HepG2 (cell line): ENCODE measurements at regions not wholly inside any gene's neighbourhood (a gene's known extent, or its start where the extent isn't known, plus 50 kb on each side); places are given as distances from the start of the nearest gene placed in this dataset.

Source experiments
- ATAC-seq: fragments of 200-7000 bp; cut with Tn5 transposase; 3 replicates; pipeline ENCODE4 v1.9.1; 2020; ENCODE audit warnings: mild to moderate bottlenecking, moderate library complexity
- BruUV-seq: library from RNA; stranded (reverse); fragments of 400-500 nt; replicated peaks from 2 replicates; lab custom pipeline; 2021; lab: Mats Ljungman, UMichigan
- CTCF ChIA-PET: fragments of 300-600 bp; formaldehyde crosslinking; extraction: SDS; loops from one replicate; lab custom pipeline; 2021; ENCODE audit warnings: low total read pairs, inconsistent platforms, low intra/inter-chr PET ratio; lab: Yijun Ruan, JAX
- POLR2A ChIA-PET: fragments of 350-600 bp; sonication (Branson Sonifier 250); formaldehyde crosslinking; loops from one replicate; lab custom pipeline; 2020; ENCODE audit warnings: antibody characterized with exemption, inconsistent platforms; lab: Yijun Ruan, JAX
- DNase-seq: peaks from one replicate; pipeline ENCODE4 v3.0.0-alpha.2; 2015; ENCODE audit warnings: low spot score
- FAIRE-seq: peaks from 3 replicates; lab custom pipeline; 2011; peaks lifted over from hg19 to GRCh38; lab: Jason Lieb, UNC
- H2AFZ ChIP-seq: one replicate; pipeline ENCODE4 v1.6.1; 2011; ENCODE audit warnings: low read length, inconsistent platforms
- H3K27ac ChIP-seq: fragments of 300-600 bp; 3 replicates; pipeline ENCODE4 v1.8.0; 2011; ENCODE audit warnings: mixed run types, mild to moderate bottlenecking, mixed read lengths, low read length, inconsistent platforms; ENCODE audit not compliant: insufficient read depth; ENCODE audit errors: extremely low read length
- H3K27me3 ChIP-seq, 2 experiments: fragments of 200-600 bp in 1 of 2; 2 replicates in 1 of 2; 3 replicates in 1 of 2; pipeline versions ENCODE4 v1.6.0 to v1.8.0; 2011; ENCODE audit warnings: low read length in 2 of 2, mild to moderate bottlenecking in 2 of 2, moderate library complexity in 2 of 2, inconsistent platforms in 1 of 2; ENCODE audit not compliant: insufficient read depth in 2 of 2, control insufficient read depth in 1 of 2
- H3K36me3 ChIP-seq, 2 experiments: fragments of 200-600 bp in 1 of 2; replicated peaks in 1 of 2; 2 replicates in 1 of 2; 3 replicates in 1 of 2; pipeline versions ENCODE4 v1.5.1 to v1.8.0; 2011; ENCODE audit warnings: low read length in 2 of 2, inconsistent platforms in 1 of 2; ENCODE audit not compliant: insufficient read depth in 2 of 2, control insufficient read depth in 1 of 2
- H3K4me1 ChIP-seq: 2 replicates; pipeline ENCODE4 v1.5.1; 2012; ENCODE audit warnings: low read length, inconsistent platforms; ENCODE audit not compliant: insufficient read depth
- H3K4me2 ChIP-seq: 2 replicates; pipeline ENCODE4 v1.6.0; 2011; ENCODE audit warnings: low read depth, low read length, inconsistent platforms
- H3K4me3 ChIP-seq, 3 experiments: fragments of 200-600 bp in 1 of 3; sonication (generic), shearing (Covaris generic) in 1 of 3; replicated peaks in 1 of 3; 2 replicates each; pipeline ENCODE4 v1.5.1; 2011 to 2016; ENCODE audit warnings: low read length in 3 of 3, inconsistent platforms in 2 of 3, low read depth in 2 of 3, mild to moderate bottlenecking in 2 of 3, control low read depth in 1 of 3, mixed read lengths in 1 of 3; ENCODE audit not compliant: insufficient read depth in 1 of 3
- H3K79me2 ChIP-seq: one replicate; pipeline ENCODE4 v1.6.1; 2011; ENCODE audit warnings: low read length, inconsistent platforms; ENCODE audit not compliant: insufficient read depth
- H3K9ac ChIP-seq: 2 replicates; pipeline ENCODE4 v1.6.0; 2011; ENCODE audit warnings: mild to moderate bottlenecking, low read depth, low read length, inconsistent platforms; ENCODE audit not compliant: insufficient read depth
- H3K9me3 ChIP-seq: 2 replicates; pipeline ENCODE4 v1.5.1; 2012; ENCODE audit warnings: mild to moderate bottlenecking, low read length
- H4K20me1 ChIP-seq: 2 replicates; pipeline ENCODE4 v1.6.0; 2011; ENCODE audit warnings: inconsistent platforms, mild to moderate bottlenecking, low read length, moderate library complexity; ENCODE audit not compliant: insufficient read depth
- BRD4 ChIP-seq: sonication (generic); formaldehyde crosslinking; IDR thresholded peaks from 2 replicates; pipeline ENCODE4 v1.4.0; 2020; ENCODE audit warnings: missing genetic modification reagents
- CENPX ChIP-seq: sonication (generic); formaldehyde crosslinking; IDR thresholded peaks from 2 replicates; pipeline ENCODE4 v1.9.0; 2021; ENCODE audit warnings: mild to moderate bottlenecking, missing genetic modification reagents, moderate library complexity
- DMAP1 ChIP-seq: IDR thresholded peaks from 2 replicates; pipeline ENCODE4 v1.6.1; 2016
- KAT8 ChIP-seq: IDR thresholded peaks from 2 replicates; pipeline ENCODE4 v1.6.1; 2016; ENCODE audit warnings: missing genetic modification reagents, missing compliant biosample characterization
- MEF2D ChIP-seq: sonication (generic); formaldehyde crosslinking; IDR thresholded peaks from 2 replicates; pipeline ENCODE4 v1.5.1; 2020; ENCODE audit warnings: mild to moderate bottlenecking, missing genetic modification reagents
- NFRKB ChIP-seq: fragments of 450-650 bp; IDR thresholded peaks from 2 replicates; pipeline ENCODE4 v1.6.1; 2017
- RBM39 ChIP-seq: fragments of 200-400 bp; formaldehyde crosslinking; IDR thresholded peaks from one replicate; pipeline ENCODE4 v1.6.1; 2018; ENCODE audit warnings: antibody characterized with exemption, mild to moderate bottlenecking, low read depth, low read length; ENCODE audit not compliant: poor library complexity, severe bottlenecking
- TCF7 ChIP-seq: sonication (generic); IDR thresholded peaks from 2 replicates; pipeline ENCODE4 v1.6.1; 2016; ENCODE audit warnings: antibody characterized with exemption, low read depth
- ZFP62 ChIP-seq: sonication (generic); formaldehyde crosslinking; IDR thresholded peaks from 2 replicates; pipeline ENCODE4 v1.4.0; 2020; ENCODE audit warnings: missing genetic modification reagents
- ZNF382 ChIP-seq: sonication (generic); formaldehyde crosslinking; IDR thresholded peaks from 2 replicates; pipeline ENCODE4 v1.5.0; 2020; ENCODE audit warnings: missing genetic modification reagents, mild to moderate bottlenecking, borderline replicate concordance
- ZNF589 ChIP-seq: sonication (generic); formaldehyde crosslinking; conservative IDR thresholded peaks from 2 replicates; pipeline ENCODE4 v1.8.0; 2022; ENCODE audit warnings: mild to moderate bottlenecking, moderate library complexity, missing genetic modification reagents
- ZNF747 ChIP-seq: sonication (generic); formaldehyde crosslinking; IDR thresholded peaks from 2 replicates; pipeline ENCODE4 v1.8.1; 2023; ENCODE audit warnings: missing genetic modification reagents, mild to moderate bottlenecking, borderline replicate concordance
- WGBS: methylation state at CpG from one replicate; pipeline ENCODE4 v1.1.6; 2017; ENCODE audit warnings: low lambda C conversion rate; 5-methylcytosine and 5-hydroxymethylcytosine counted together
- in situ Hi-C: cut with HindIII; loops from 2 replicates; pipeline ENCODE4 v1.10.0; 2017; ENCODE audit warnings: low pct_unique_long_range_greater_than_20kb; ENCODE audit not compliant: extremely low pct_ligation_motif_present
- intact Hi-C: fragments of 100-400 bp; cut with micrococcal nuclease; formaldehyde crosslinking; loops from one replicate; pipeline ENCODE4 v1.10.0; 2022; ENCODE audit not compliant: unreplicated experiment

- Histone ChIP-seq H3K27me3 (no peaks in the 10 kb centered on the region), H3K36me3 (no peaks in the 10 kb centered on the region), H3K9ac (no peak overlapping the region), H3K4me3 (no peak overlapping the region), H3K27ac (no peak overlapping the region), H3K79me2 (no peaks in the 10 kb centered on the region), H3K4me1 (no peaks in the 10 kb centered on the region), H4K20me1 (no peaks in the 10 kb centered on the region), H3K4me2 (no peak overlapping the region), H3K9me3 (no peaks in the 10 kb centered on the region), H2AFZ (no peak overlapping the region)
- no TSS peak for BruUV-seq
- ATAC-seq (no peak), FAIRE-seq (no peak), DNase-seq (no peak)
- TF ChIP-seq MEF2D (CRISPR knock-in tag) = no peak
- intact Hi-C loops = no loop called here
- CTCF ChIA-PET = no interaction called here
- POLR2A ChIA-PET = no interaction called here
- in situ Hi-C loops = no loop called here
- WGBS = 77% methylated on average over 8 of the region's 8 CpGs
Observed at GRCh38 chr7:69335331-69335730, 262.9 kb upstream of the AUTS2 start.

GRCh38 chr7:69336976-69337375, 261.3 kb upstream of the AUTS2 start:
- no peak for ATAC-seq
- Histone ChIP-seq H3K79me2 (no peaks in the 10 kb centered on the region), H3K27me3 (no peaks in the 10 kb centered on the region), H4K20me1 (no peaks in the 10 kb centered on the region), H3K4me1 (no peaks in the 10 kb centered on the region), H3K27ac (no peak overlapping the region), H2AFZ (no peak overlapping the region), H3K36me3 (no peaks in the 10 kb centered on the region), H3K9me3 (no peaks in the 10 kb centered on the region), H3K4me2 (no peak overlapping the region), H3K9ac (no peak overlapping the region), H3K4me3 (no peak overlapping the region)
- in situ Hi-C loops = no loop called here
- BruUV-seq = no TSS peak
- DNase-seq = no peak
- WGBS = 3% methylated on average over 3 of the region's 3 CpGs
- CTCF ChIA-PET = no interaction called here
- intact Hi-C loops = no loop called here
- POLR2A ChIA-PET = no interaction called here
- FAIRE-seq = no peak
- TF ChIP-seq CENPX (CRISPR knock-in tag) = no peak
- TF ChIP-seq ZNF589 = no peak
- TF ChIP-seq ZNF382 (CRISPR knock-in tag) = no peak
- TF ChIP-seq RBM39 = no peak
- no peak for TF ChIP-seq NFRKB
- no peak for TF ChIP-seq TCF7
- no peak for TF ChIP-seq BRD4 (CRISPR knock-in tag)
- TF ChIP-seq KAT8 (CRISPR knock-in tag) = no peak
- no peak for TF ChIP-seq DMAP1
- no peak for TF ChIP-seq ZFP62 (CRISPR knock-in tag)
- no peak for TF ChIP-seq ZNF747 (CRISPR knock-in tag)
